Breast epithelium (tissue), 3 donors: ENCODE measurements at regions not wholly inside any gene's neighbourhood (a gene's known extent, or its start where the extent isn't known, plus 50 kb on each side); places are given as distances from the start of the nearest gene placed in this dataset.

Experiments
- CTCF ChIP-seq, 3 donors: fragments of 450-650 bp; IDR thresholded peaks; one replicate each; pipeline ENCODE4 v1.5.1; 2016 to 2017; ENCODE audit warnings: antibody characterized with exemption in 3 of 3, mild to moderate bottlenecking in 3 of 3, moderate library complexity in 3 of 3
- POLR2A ChIP-seq: fragments of 450-650 bp; IDR thresholded peaks from one replicate; pipeline ENCODE4 v1.6.1; 2016; ENCODE audit warnings: antibody characterized with exemption, mild to moderate bottlenecking, moderate library complexity

- TF ChIP-seq CTCF (IDR thresholded peaks at IDR 0.05) (no peak), POLR2A (no peak)
These were observed 101.7 kb upstream of the HAO2 start for GRCh38 chr1:119266858-119267257.
